Mammary epithelial cell (primary cell): ENCODE measurements at regions not wholly inside any gene's neighbourhood (a gene's known extent, or its start where the extent isn't known, plus 50 kb on each side); places are given as distances from the start of the nearest gene placed in this dataset.

Source experiments
- CTCF ChIP-seq, 2 donors: IDR thresholded peaks in 1 of 2; conservative IDR thresholded peaks in 1 of 2; 2 replicates each; pipeline ENCODE4 v1.5.1; 2011 to 2012; ENCODE audit warnings: inconsistent platforms in 2 of 2, low read length in 2 of 2, mild to moderate bottlenecking in 2 of 2, control low read depth in 1 of 2, low read depth in 1 of 2; ENCODE audit not compliant: insufficient read depth in 1 of 2; ENCODE audit errors: extremely low read depth in 1 of 2
- EZH2 ChIP-seq: IDR thresholded peaks from 2 replicates; pipeline ENCODE4 v1.6.1; 2012; ENCODE audit warnings: low read length, inconsistent platforms, borderline replicate concordance

DNA sequence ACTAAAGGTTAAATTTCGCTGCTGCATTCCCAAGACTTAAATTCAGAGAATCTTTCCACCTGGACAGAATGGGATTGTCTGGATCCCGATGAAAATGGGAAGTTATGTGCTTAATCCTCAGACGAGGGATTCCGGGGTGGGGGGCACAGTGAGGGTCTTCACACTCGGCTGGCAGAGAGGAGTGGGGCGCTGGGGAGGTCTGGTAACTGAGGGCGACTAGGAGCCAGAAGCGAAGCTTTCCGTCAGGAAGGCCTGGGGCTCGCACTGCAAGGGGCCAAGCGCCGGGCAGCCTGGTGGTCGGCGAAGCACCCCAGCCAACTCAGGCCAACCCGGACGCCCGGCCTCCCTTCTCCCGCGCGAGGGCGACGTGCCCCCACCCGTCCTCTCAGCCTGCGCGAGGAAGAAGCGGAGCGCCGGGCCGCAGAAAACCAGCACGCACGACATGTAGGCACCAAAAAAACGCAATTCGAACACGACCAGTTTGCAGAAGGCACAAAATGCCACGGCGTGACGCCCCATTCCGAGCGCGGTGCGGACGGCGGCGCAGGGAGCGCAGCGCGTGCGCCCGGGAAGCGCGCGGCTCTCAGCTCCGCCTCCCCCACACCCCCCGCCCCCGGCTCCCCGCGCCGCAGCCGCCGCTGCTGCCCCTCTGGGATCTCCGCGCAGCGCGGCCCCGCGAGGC lies 188.1 kb downstream of the ZEB2 start:
- TF ChIP-seq EZH2 (no peak), CTCF (conservative IDR thresholded peaks at IDR 0.05 in 1 of 2, IDR thresholded peaks at IDR 0.05 in 1 of 2; ENCODE audit: extremely low read depth in 1 of 2, insufficient read depth in 1 of 2, low read depth in 1 of 2, low read length in 2 of 2) (peak in 1 of 2 donors; percentile 37)
